ENCODE measurements at regions not wholly inside any gene's neighbourhood (a gene's known extent, or its start where the extent isn't known, plus 50 kb on each side); places are given as distances from the start of the nearest gene placed in this dataset.

DNA sequence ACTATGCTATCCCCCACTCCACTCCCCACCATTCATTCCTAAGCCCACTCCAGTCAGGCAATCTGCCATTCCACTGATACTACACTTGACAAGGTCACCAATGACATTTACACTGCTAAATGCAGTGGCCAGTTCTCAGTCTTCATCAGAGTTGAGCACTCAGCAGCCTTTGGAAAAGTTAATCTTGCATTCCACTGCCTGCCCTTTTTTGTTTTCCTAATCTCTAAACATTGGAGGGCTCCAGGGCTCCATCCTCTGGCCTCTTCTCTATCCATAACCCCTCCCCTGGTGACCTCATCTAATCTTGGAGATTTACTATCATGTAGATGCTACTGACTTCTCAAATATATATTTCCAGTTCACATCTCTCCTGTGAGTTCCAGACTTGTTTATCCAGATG lies 70.9 kb upstream of the S1PR1 start:
- TF ChIP-seq, protein P1, sequence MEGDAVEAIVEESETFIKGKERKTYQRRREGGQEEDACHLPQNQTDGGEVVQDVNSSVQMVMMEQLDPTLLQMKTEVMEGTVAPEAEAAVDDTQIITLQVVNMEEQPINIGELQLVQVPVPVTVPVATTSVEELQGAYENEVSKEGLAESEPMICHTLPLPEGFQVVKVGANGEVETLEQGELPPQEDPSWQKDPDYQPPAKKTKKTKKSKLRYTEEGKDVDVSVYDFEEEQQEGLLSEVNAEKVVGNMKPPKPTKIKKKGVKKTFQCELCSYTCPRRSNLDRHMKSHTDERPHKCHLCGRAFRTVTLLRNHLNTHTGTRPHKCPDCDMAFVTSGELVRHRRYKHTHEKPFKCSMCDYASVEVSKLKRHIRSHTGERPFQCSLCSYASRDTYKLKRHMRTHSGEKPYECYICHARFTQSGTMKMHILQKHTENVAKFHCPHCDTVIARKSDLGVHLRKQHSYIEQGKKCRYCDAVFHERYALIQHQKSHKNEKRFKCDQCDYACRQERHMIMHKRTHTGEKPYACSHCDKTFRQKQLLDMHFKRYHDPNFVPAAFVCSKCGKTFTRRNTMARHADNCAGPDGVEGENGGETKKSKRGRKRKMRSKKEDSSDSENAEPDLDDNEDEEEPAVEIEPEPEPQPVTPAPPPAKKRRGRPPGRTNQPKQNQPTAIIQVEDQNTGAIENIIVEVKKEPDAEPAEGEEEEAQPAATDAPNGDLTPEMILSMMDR (IDR thresholded peaks at IDR 0.05) = no peak
- no peak for TF ChIP-seq EZH2phosphoT487 (IDR thresholded peaks at IDR 0.05)

All from neural progenitor cell (in vitro differentiated cells).